ENCODE measurements at regions not wholly inside any gene's neighbourhood (a gene's known extent, or its start where the extent isn't known, plus 50 kb on each side); places are given as distances from the start of the nearest gene placed in this dataset.

GRCh38 chr4:100834616-100835015 is 316.8 kb upstream of the EMCN start:
- no peak for DNase-seq (ENCODE audit: low read depth, low spot score)
- no peak overlapping the region for H3K4me3 ChIP-seq (replicated peaks in 1 of 3; ENCODE audit: insufficient read depth in 1 of 3, low read depth in 1 of 3, low read length in 3 of 3)
- H3K4me1 ChIP-seq (ENCODE audit: control insufficient read depth, extremely low read depth, insufficient read depth, low read length): no peaks in the 10 kb centered on the region
- H2AFZ ChIP-seq (ENCODE audit: low read depth, low read length): no peak overlapping the region
- intact Hi-C loops (cut with micrococcal nuclease) (no loop called here), dilution Hi-C loops (cut with MboI; ENCODE audit: extremely low pct_ligation_motif_present, low sequenced_read_pairs) (no loop called here)
- H3K9ac ChIP-seq (replicated peaks; ENCODE audit: extremely low read depth, insufficient read depth, low read length): no peak overlapping the region
- H3K27me3 ChIP-seq (ENCODE audit: control insufficient read depth in 2 of 2, insufficient read depth in 2 of 2, low read length in 2 of 2): peaks cover 0 to 2% of the 10 kb centered on the region in 2 experiments
- ChIA-PET CTCF (no interaction called here), POLR2A (no interaction called here)
- no peaks in the 10 kb centered on the region for H3K79me2 ChIP-seq (ENCODE audit: control insufficient read depth, insufficient read depth, low read length)
- TF ChIP-seq FOS (IDR thresholded peaks at IDR 0.05; ENCODE audit: borderline replicate concordance, insufficient read depth, low read length) (no peak), CTCF (IDR thresholded peaks at IDR 0.05; ENCODE audit: extremely low read depth in 1 of 2, insufficient read depth in 1 of 2, low read depth in 1 of 2, low read length in 2 of 2) (no peak), POLR2A (IDR thresholded peaks at IDR 0.05; ENCODE audit: low read depth, low read length) (no peak), MAX (IDR thresholded peaks at IDR 0.05; ENCODE audit: insufficient read depth, insufficient read length) (no peak), EZH2 (IDR thresholded peaks at IDR 0.05; ENCODE audit: borderline replicate concordance, low read depth, low read length, severe bottlenecking) (no peak), JUN (IDR thresholded peaks at IDR 0.05; ENCODE audit: borderline replicate concordance, insufficient read depth, insufficient read length, low read depth) (no peak), MYC (IDR thresholded peaks at IDR 0.05; ENCODE audit: low read depth, low read length) (no peak), GATA2 (IDR thresholded peaks at IDR 0.05; ENCODE audit: insufficient read depth, insufficient read length, low read depth, low read length) (no peak), POLR2AphosphoS5 (IDR thresholded peaks at IDR 0.05; ENCODE audit: insufficient read depth, low read depth, low read length) (no peak)
- H3K27ac ChIP-seq (ENCODE audit: insufficient read depth, low read depth, low read length): no peak overlapping the region
- no peaks in the 10 kb centered on the region for H3K9me1 ChIP-seq (replicated peaks; ENCODE audit: control insufficient read depth, extremely low read depth, insufficient read depth, low read length)
- H3K4me2 ChIP-seq (ENCODE audit: insufficient read depth, low read length): no peak overlapping the region
- no TSS peak for BruUV-seq (replicated peaks)
- no peak for FAIRE-seq
- H3K36me3 ChIP-seq (ENCODE audit: control insufficient read depth in 2 of 2, extremely low read depth in 1 of 2, insufficient read depth in 2 of 2, low read length in 2 of 2): no peaks in the 10 kb centered on the region
- H3K9me3 ChIP-seq (replicated peaks; ENCODE audit: control insufficient read depth, insufficient read depth, low read length): no peaks in the 10 kb centered on the region
- H4K20me1 ChIP-seq (replicated peaks; ENCODE audit: control insufficient read depth, extremely low read depth, insufficient read depth, low read length): no peaks in the 10 kb centered on the region

All from endothelial cell of umbilical vein (primary cell).